Peyer's patch (tissue), 4 donors: ENCODE measurements at regions not wholly inside any gene's neighbourhood (a gene's known extent, or its start where the extent isn't known, plus 50 kb on each side); places are given as distances from the start of the nearest gene placed in this dataset.

Experiments used
- DNase-seq, 3 donors: peaks; one replicate each; pipeline ENCODE4 v3.0.0-alpha.2; 2017 to 2019
- H3K27ac ChIP-seq, 4 donors: fragments of 200-600 bp; sonication (generic); one replicate each; pipeline ENCODE4 v1.5.1; 2016 to 2019
- H3K27me3 ChIP-seq, 2 donors: fragments of 200-600 bp; sonication (generic); one replicate each; pipeline ENCODE4 v1.5.1; 2019
- H3K36me3 ChIP-seq, 3 donors: fragments of 200-600 bp; sonication (generic); one replicate each; pipeline ENCODE4 v1.5.1; 2016 to 2019
- H3K4me1 ChIP-seq, 4 donors: fragments of 200-600 bp; sonication (generic); one replicate each; pipeline ENCODE4 v1.5.1; 2016 to 2019
- H3K4me3 ChIP-seq, 4 donors: fragments of 200-600 bp; sonication (generic); 1 replicate in 3 of 4; 2 replicates in 1 of 4; pipeline ENCODE4 v1.5.1; 2016 to 2019; ENCODE audit warnings: mild to moderate bottlenecking in 1 of 4
- H3K9me3 ChIP-seq, 4 donors: fragments of 200-600 bp; sonication (generic); one replicate each; pipeline ENCODE4 v1.5.1; 2016 to 2019; ENCODE audit warnings: mild to moderate bottlenecking in 1 of 4
- CTCF ChIP-seq, 6 experiments: fragments of 450-650 bp in 4 of 6; fragments of 200-600 bp in 2 of 6; sonication (generic) in 1 of 6; IDR thresholded peaks; one replicate each; pipeline ENCODE4 v1.5.1; 2017 to 2019; ENCODE audit warnings: antibody characterized with exemption in 6 of 6, mild to moderate bottlenecking in 3 of 6, moderate library complexity in 1 of 6
- POLR2A ChIP-seq, 2 donors: fragments of 450-650 bp; IDR thresholded peaks; one replicate each; pipeline ENCODE4 v1.5.1; 2017; ENCODE audit warnings: antibody characterized with exemption in 2 of 2, mild to moderate bottlenecking in 2 of 2, moderate library complexity in 2 of 2

GRCh38 chr11:91446267-91446666, 778.4 kb upstream of the FAT3 start:
- TF ChIP-seq CTCF (IDR thresholded peaks at IDR 0.05) (no peak), POLR2A (IDR thresholded peaks at IDR 0.05) (no peak)
- no peak overlapping the region for H3K4me3 ChIP-seq
- DNase-seq = no peak
- no peaks in the 10 kb centered on the region for H3K27me3 ChIP-seq
- H3K27ac ChIP-seq = no peak overlapping the region
- H3K4me1 ChIP-seq = no peaks in the 10 kb centered on the region
- H3K9me3 ChIP-seq = no peaks in the 10 kb centered on the region
- no peaks in the 10 kb centered on the region for H3K36me3 ChIP-seq

GRCh38 chr11:91435694-91436395, 788.8 kb upstream of the FAT3 start:
- Histone ChIP-seq H3K4me1 (no peaks in the 10 kb centered on the region), H3K27ac (no peak overlapping the region)
- no peak for DNase-seq

GRCh38 chr11:91433284-91434010, 791.2 kb upstream of the FAT3 start:
- no peak for DNase-seq
- Histone ChIP-seq H3K27me3 (no peaks in the 10 kb centered on the region), H3K4me1 (no peaks in the 10 kb centered on the region), H3K9me3 (peaks cover 0 to 2% (median 0%) of the 10 kb centered on the region in 4 donors), H3K4me3 (no peak overlapping the region), H3K27ac (no peak overlapping the region), H3K36me3 (no peaks in the 10 kb centered on the region)
- TF ChIP-seq CTCF (IDR thresholded peaks at IDR 0.05) (no peak), POLR2A (IDR thresholded peaks at IDR 0.05) (no peak)

More at GRCh38 chr11:91435694-91436395, 788.8 kb upstream of the FAT3 start:
- H3K4me3 ChIP-seq = no peak overlapping the region
- H3K27me3 ChIP-seq = no peaks in the 10 kb centered on the region
- no peaks in the 10 kb centered on the region for H3K36me3 ChIP-seq
- H3K9me3 ChIP-seq = peaks cover 0 to 5% (median 0%) of the 10 kb centered on the region in 4 donors
- TF ChIP-seq POLR2A (IDR thresholded peaks at IDR 0.05) (no peak), CTCF (IDR thresholded peaks at IDR 0.05) (no peak)

- no peaks in the 10 kb centered on the region for H3K4me1 ChIP-seq
- no peak for DNase-seq
- no peak overlapping the region for H3K27ac ChIP-seq
- no peak for TF ChIP-seq POLR2A (IDR thresholded peaks at IDR 0.05)
- TF ChIP-seq CTCF (IDR thresholded peaks at IDR 0.05) = no peak
- no peaks in the 10 kb centered on the region for H3K9me3 ChIP-seq
- H3K4me3 ChIP-seq = no peak overlapping the region
- no peaks in the 10 kb centered on the region for H3K27me3 ChIP-seq
- no peaks in the 10 kb centered on the region for H3K36me3 ChIP-seq
These were observed 803.0 kb upstream of the FAT3 start for GRCh38 chr11:91421641-91422040.

GRCh38 chr11:91407842-91408241, 816.8 kb upstream of the FAT3 start:
- no peaks in the 10 kb centered on the region for H3K9me3 ChIP-seq

More at GRCh38 chr11:91407842-91408241, 816.8 kb upstream of the FAT3 start:
- no peaks in the 10 kb centered on the region for H3K27me3 ChIP-seq
- H3K4me3 ChIP-seq = no peak overlapping the region
- H3K4me1 ChIP-seq = no peaks in the 10 kb centered on the region
- H3K27ac ChIP-seq = no peak overlapping the region
- TF ChIP-seq POLR2A (IDR thresholded peaks at IDR 0.05) = no peak
- TF ChIP-seq CTCF (IDR thresholded peaks at IDR 0.05) = no peak
- DNase-seq = no peak
- no peaks in the 10 kb centered on the region for H3K36me3 ChIP-seq
